ENCODE measurements at regions not wholly inside any gene's neighbourhood (a gene's known extent, or its start where the extent isn't known, plus 50 kb on each side); places are given as distances from the start of the nearest gene placed in this dataset.

- Histone ChIP-seq H3K4me1 (ENCODE audit: control insufficient read depth in 1 of 2, insufficient read depth in 2 of 2, low read depth in 1 of 2, low read length in 1 of 2) (no peaks in the 10 kb centered on the region), H3K9me2 (no peaks in the 10 kb centered on the region), H3K79me2 (ENCODE audit: insufficient read depth) (no peaks in the 10 kb centered on the region), H3K36me3 (replicated peaks in 1 of 2; ENCODE audit: control insufficient read depth in 1 of 2, insufficient read depth in 2 of 2, low read length in 1 of 2) (no peaks in the 10 kb centered on the region), H4K20me1 (ENCODE audit: insufficient read depth) (no peaks in the 10 kb centered on the region), H3K9ac (no peak overlapping the region), H3K4me2 (0 out of 2 replicates have a peak overlapping the region, but pooled peaks have one; percentile 15), H3K27ac (ENCODE audit: low read depth in 2 of 2, low read length in 1 of 2) (no peak overlapping the region), H3F3A (replicated peaks; ENCODE audit: insufficient read depth) (no peaks in the 10 kb centered on the region), H3K27me3 (ENCODE audit: insufficient read depth) (no peaks in the 10 kb centered on the region), H3K9me3 (no peaks in the 10 kb centered on the region), H3K4me3 (ENCODE audit: low read depth in 2 of 2, low read length in 1 of 2) (no peak overlapping the region), H2AFZ (ENCODE audit: low read depth) (no peak overlapping the region)
- TF ChIP-seq JUND (IDR thresholded peaks at IDR 0.05) (no peak), FOXJ3 (CRISPR knock-in tag; IDR thresholded peaks at IDR 0.05) (no peak), TAF1 (IDR thresholded peaks at IDR 0.05; ENCODE audit: borderline replicate concordance, low read depth, low read length) (no peak), USF1 (IDR thresholded peaks at IDR 0.05; ENCODE audit: borderline replicate concordance, low read depth) (no peak)
- POLR2A ChIA-PET, result no interaction called here
- DNase-seq, result no peak
- CTCF ChIA-PET, result no interaction called here
- WGBS (ENCODE audit: low lambda C conversion rate), result 71% methylated on average over 2 of the region's 2 CpGs
Observed at GRCh38 chr3:182469086-182469485, 324.2 kb upstream of the ATP11B start.

GRCh38 chr3:182470187-182470586 lies 323.1 kb upstream of the ATP11B start:
- Histone ChIP-seq H3K79me2 (ENCODE audit: insufficient read depth) (no peaks in the 10 kb centered on the region), H3K9me3 (no peaks in the 10 kb centered on the region), H4K20me1 (ENCODE audit: insufficient read depth) (no peaks in the 10 kb centered on the region), H3K36me3 (replicated peaks in 1 of 2; ENCODE audit: control insufficient read depth in 1 of 2, insufficient read depth in 2 of 2, low read length in 1 of 2) (no peaks in the 10 kb centered on the region), H3K4me1 (ENCODE audit: control insufficient read depth in 1 of 2, insufficient read depth in 2 of 2, low read depth in 1 of 2, low read length in 1 of 2) (no peaks in the 10 kb centered on the region), H3K4me3 (ENCODE audit: low read depth in 2 of 2, low read length in 1 of 2) (no peak overlapping the region), H3K27ac (ENCODE audit: low read depth in 2 of 2, low read length in 1 of 2) (no peak overlapping the region), H2AFZ (ENCODE audit: low read depth) (no peak overlapping the region), H3K27me3 (ENCODE audit: insufficient read depth) (no peaks in the 10 kb centered on the region), H3F3A (replicated peaks; ENCODE audit: insufficient read depth) (no peaks in the 10 kb centered on the region), H3K9ac (no peak overlapping the region), H3K9me2 (no peaks in the 10 kb centered on the region), H3K4me2 (no peak overlapping the region)
- POLR2A ChIA-PET, result no interaction called here
- 50% methylated on average over 1 of the region's 1 CpG for WGBS (ENCODE audit: low lambda C conversion rate)
- CTCF ChIA-PET, result no interaction called here
- no peak for DNase-seq
- TF ChIP-seq USF1 (IDR thresholded peaks at IDR 0.05; ENCODE audit: borderline replicate concordance, low read depth) (no peak), FOXM1 (IDR thresholded peaks at IDR 0.05; ENCODE audit: low read depth) (no peak), POLR2AphosphoS5 (IDR thresholded peaks at IDR 0.05; ENCODE audit: low read depth, low read length) (no peak), RCOR1 (IDR thresholded peaks at IDR 0.05; ENCODE audit: low read length) (no peak), MEF2A (IDR thresholded peaks at IDR 0.05; ENCODE audit: borderline replicate concordance, low read depth) (no peak), RFX5 (IDR thresholded peaks at IDR 0.05; ENCODE audit: low read length) (no peak), REST (IDR thresholded peaks at IDR 0.05; ENCODE audit: low read depth, low read length) (no peak), FOSL2 (IDR thresholded peaks at IDR 0.05; ENCODE audit: borderline replicate concordance, low read depth) (no peak), USF2 (IDR thresholded peaks at IDR 0.05; ENCODE audit: borderline replicate concordance, low read depth, low read length) (no peak), TEAD4 (IDR thresholded peaks at IDR 0.05; ENCODE audit: borderline replicate concordance, insufficient read depth) (no peak), IRF3 (IDR thresholded peaks at IDR 0.05; ENCODE audit: low read depth, low read length) (no peak), NRF1 (IDR thresholded peaks at IDR 0.05; ENCODE audit: low read depth, low read length) (no peak), GABPA (IDR thresholded peaks at IDR 0.05; ENCODE audit: low read depth) (no peak), MAX (IDR thresholded peaks at IDR 0.05; ENCODE audit: low read depth) (no peak), TAF1 (IDR thresholded peaks at IDR 0.05; ENCODE audit: borderline replicate concordance, low read depth, low read length) (no peak)

Measured in SK-N-SH (cell line).